NCI-H69 (cell line): ENCODE measurements at regions not wholly inside any gene's neighbourhood (a gene's known extent, or its start where the extent isn't known, plus 50 kb on each side); places are given as distances from the start of the nearest gene placed in this dataset.

Experiments
- DNase-seq: peaks from one replicate; lab custom pipeline; 2025; lab: John Stamatoyannopoulos, UW

GRCh38 chr11:116219171-116219635 is 553.6 kb downstream of the BUD13 start:
- DNase-seq = peak; percentile 97

GRCh38 chr11:116217441-116217840 is 555.3 kb downstream of the BUD13 start:
- DNase-seq = no peak

DNA sequence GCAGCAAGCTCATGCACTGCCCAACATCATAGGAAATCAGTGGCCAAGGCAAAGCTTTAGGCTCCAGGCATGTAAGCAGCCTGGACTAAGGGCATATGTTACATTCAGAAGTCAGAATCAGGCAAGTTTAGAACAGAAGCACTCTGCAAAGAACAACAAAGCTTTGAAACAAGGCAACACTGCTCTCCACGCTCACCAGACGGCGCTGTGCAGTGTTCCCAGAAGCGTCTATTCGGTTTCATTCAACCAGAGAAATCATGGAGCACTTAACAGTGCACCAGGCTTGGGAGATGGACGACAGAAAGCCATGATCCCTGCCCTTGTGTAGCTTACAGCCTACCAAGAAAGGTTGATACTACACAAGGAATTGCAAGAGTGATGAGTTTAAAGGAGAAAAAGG is 555.8 kb downstream of the BUD13 start:
- DNase-seq = peak; percentile 75

- peak; percentile 78 for DNase-seq
Observed at GRCh38 chr11:116215471-116216113, 557.2 kb downstream of the BUD13 start.

GRCh38 chr11:116211147-116211546 is 561.6 kb downstream of the BUD13 start:
- DNase-seq = no peak

- DNase-seq = no peak
Observed at GRCh38 chr11:116210663-116211062, 562.1 kb downstream of the BUD13 start.

DNA sequence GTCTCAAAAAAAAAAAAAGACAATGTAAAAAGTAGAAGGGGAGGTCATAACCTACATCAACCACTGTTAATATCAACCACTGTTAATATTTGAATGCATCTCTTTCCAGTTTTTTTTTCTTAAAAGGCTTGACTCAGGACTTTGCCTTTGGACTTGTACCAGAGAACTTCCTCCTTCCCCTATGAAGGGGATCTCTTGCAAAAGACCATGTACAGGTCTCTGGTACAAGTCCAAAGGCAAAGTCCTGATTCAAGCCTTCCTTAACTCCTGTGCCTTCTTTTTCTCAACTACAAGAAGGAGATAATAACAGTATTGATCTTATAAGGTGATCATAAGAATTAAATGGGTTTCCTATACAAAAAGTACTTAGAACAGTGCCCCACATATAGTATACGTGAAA is 563.5 kb downstream of the BUD13 start:
- DNase-seq = no peak

DNA sequence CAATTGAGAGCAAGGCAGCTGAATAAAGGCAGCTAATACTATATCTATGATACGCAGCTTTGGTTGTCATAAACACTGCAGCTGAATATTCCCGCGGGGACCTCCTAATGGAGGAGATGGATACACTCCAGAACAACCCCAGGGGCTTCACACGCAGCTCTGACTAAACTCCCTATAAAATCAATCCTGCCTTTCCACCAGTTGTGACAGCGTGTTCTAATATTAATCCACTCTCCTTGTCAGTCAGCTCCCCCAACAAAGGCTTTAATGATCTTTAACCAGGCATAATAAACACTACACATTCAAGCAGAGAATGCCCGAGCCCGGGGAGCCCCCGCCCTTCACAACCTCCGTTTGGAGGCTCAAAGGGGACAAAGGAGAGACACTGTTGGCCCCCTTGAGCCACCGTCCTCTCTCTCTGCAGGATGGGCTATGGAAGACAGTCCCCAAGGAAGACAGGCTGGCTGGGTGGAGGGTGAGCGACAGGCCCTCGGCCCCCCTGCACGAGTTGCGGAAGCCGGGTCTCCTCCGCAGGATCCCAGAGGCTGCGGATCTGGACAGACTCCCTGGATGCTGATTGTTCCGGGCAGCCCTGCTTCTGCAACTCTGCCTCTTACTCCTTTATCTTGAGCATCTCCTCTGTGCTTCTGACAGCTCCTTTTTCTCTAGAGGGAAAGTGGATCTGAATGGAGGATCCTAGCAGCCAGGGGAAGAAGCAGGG is 565.2 kb downstream of the BUD13 start:
- DNase-seq = peak; percentile 95

GRCh38 chr11:116207019-116207418 is 565.8 kb downstream of the BUD13 start:
- no peak for DNase-seq

DNA sequence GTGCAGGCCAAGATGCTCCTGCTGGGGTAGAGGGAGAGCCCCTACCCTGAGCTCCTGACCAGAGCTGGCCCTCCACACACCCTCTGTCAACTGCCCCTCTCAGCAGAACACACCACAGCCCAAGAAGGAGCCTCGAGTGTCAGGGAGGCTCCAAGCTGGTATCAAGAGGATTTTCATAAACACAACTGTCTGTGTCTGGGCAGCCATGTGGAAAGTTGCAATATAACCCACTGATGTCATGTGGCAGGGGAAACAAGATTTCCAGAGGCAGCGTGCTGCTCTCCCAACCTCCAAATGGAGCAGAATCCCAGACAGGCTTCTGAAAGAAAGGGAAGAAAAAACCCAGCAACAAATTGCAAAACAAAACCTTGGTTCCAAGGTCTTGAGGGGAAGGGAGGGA is 569.9 kb downstream of the BUD13 start:
- no peak for DNase-seq

DNA sequence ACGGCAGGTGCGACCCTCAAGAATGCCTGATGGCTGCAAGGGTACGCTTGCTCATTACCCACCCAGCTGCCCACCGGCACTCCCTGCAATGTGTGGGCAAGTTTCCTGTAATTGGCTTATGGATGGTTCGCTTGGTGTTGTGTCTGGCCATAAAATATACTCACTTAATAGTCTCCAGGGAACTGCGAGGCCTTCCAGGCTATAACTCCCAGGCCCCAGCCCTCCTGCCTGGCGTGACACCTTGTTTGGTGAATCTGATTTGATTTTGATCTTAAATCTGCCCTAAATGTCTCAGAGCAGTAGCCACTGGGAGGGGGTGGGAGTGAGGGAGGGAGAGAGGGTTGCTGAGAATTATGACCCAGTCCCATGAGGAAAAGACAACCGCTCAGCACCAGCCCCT is 572.2 kb downstream of the BUD13 start:
- DNase-seq = no peak

DNA sequence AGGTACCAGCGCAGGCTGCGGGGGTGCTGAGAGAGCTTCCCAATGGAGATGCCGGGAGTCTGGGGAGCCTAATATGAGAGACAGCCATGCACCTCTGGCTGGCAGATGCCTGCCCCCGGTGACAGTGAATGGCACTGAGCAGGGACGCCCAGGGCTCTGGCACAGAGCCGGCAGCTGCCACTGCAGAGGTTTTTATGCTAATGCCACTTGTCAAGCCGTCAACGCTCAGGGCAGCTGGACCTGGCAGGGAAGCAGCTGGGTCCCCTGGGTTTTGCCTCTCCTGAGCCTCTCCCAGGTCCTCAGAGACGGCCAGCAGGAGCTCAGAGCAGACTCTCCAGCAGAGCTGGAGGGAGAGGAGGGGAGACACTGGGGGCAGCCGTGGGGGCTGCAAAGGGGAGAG is 573.6 kb downstream of the BUD13 start:
- peak; percentile 90 for DNase-seq

- no peak for DNase-seq
Observed at GRCh38 chr11:116194156-116194904, 578.5 kb downstream of the BUD13 start.

DNA sequence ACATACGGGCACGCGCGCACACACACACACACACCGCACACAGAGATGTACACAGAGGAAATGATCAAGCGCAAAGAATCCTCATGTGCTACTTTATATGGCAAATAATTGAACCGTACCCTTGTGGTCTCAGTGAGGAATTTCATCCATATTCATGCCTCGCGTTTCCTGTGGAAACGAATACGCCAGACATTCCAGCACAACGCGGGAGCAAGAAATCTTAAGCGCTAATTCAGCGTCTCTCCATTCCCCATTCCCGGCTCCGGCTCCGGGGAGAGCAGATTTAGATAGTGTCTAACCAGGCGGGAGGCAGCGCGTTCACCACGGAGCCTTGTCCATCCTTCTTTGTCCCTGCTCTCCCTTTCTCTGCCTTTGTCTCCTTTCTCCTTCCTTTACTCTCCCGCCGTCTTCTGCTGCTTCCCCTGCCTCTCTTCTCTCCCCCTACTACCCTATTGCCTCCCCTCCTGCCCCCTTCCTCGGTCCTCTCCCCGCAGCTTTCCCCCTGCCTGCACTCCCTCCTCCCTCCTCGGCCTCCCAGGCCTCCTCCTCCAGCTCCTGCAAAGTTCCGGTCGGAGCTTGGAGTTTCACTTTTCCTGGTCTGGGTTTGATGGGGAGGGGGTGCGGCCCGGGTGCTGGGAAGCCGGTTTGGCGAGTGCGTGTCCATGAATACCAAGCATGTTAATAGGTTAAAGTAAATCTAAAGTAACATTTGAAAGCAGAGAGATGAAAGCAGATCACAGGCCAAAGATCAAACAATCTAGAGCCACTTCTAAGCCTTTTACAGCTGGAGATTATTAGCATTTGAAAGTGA is 579.3 kb downstream of the BUD13 start:
- DNase-seq = peak; percentile 39

DNA sequence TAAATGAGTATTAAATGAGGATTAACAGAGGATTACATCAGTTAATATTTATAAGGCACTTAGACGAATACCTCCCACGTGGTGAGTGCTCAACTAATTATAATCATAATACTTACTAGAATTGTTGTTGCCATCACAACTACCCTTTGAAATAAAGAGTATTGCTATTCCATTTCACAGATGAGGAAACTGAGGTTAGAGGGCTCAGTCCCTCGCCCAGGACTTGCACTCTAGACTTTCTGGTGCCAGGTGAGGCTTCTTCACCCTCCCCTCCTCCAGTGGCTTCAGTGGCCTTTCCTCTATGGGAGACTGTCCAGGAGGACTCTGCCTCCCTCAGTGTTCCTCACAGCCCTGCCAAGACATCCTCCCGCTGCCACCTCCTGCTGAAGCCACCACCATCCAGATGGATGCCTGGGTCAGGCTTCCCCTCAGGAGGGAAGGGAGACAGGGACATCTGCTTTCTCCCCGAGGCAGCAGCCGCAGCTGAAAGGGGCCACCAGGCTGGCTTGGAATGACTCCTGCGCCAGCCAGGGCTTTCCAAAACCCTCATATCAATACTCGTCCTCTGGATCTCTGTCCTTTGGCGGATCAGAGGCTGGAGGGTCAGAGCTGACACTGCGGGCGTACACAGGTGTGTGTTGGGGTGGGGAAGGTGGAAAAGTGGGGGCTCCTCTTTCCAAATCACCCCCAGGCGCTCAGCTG is 580.1 kb downstream of the BUD13 start:
- peak; percentile 21 for DNase-seq

- DNase-seq = no peak
Observed at GRCh38 chr11:116190861-116191260, 581.9 kb downstream of the BUD13 start.

GRCh38 chr11:116189408-116190170 is 583.2 kb downstream of the BUD13 start:
- peak; percentile 19 for DNase-seq

- DNase-seq = no peak
Observed at GRCh38 chr11:116188350-116188749, 584.4 kb downstream of the BUD13 start.

GRCh38 chr11:116187026-116187425 is 585.8 kb downstream of the BUD13 start:
- no peak for DNase-seq

DNA sequence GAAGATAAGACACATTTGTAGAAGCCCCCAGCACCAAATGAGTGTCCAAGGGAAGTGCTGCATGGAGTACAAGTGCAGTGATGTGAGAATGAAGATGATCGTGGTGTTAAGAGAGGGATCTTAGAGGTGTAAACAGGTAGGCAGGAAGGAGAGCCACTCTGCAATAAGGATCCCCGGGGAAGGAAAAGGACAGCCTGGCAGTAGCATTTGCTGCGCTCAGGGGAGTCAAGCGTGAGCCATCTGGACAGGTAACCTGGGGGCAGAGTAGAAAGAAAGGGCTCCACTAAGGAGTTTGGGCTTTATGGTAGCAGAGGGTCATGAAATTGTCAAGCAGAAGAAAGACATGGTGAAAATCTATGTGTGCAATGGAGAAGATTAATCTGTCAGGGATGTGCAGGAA is 587.2 kb downstream of the BUD13 start:
- peak; percentile 68 for DNase-seq

DNA sequence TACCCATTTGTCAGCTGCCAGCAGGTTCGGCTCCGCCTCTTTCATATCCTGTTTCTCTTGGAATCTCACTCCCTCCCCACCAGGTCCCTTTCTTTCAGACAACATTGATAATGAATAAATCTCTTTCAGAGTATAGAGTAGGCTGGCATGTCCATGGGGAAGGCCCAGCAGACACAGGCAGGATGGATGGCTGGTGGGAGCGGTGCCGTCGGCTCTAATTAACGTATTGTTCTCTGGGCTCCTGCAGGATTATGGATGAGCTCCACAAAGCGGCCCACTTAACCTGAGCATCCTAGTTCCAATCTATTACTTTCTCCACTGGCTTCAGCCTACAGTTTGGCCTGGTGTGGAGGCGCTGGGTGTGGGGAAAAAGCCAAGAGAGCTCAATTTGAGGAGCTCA is 588.0 kb downstream of the BUD13 start:
- DNase-seq = peak; percentile 49
